ENCODE measurements at regions not wholly inside any gene's neighbourhood (a gene's known extent, or its start where the extent isn't known, plus 50 kb on each side); places are given as distances from the start of the nearest gene placed in this dataset.
"Not testable (repeated sequence)": the region's sequence is repeated elsewhere in the genome, so short reads cannot be mapped to it uniquely, and the experiment has no call there.

DNA sequence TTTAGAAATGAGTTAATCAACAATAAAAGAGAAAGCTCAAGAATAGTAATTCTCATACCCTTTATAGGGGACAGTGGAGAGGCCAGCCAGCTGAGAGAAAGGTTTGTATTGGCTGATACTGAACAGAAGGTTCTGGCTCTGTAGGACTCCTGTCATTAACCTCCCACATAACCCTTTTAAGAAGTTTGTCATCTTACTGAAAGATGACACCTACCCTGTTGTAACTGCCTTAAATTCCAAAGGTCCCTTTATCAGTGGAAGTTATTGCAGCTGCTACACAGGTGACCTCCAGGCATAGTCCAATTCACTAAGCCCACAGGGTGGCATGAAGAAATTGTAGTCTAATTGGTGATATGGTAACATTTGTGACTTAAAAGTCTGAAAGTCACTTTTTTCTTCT, 790.1 kb downstream of the TENT5A start:
- Mint-ChIP-seq H3K27me3 (no peaks in the 10 kb centered on the region), H3K4me3 (no peak overlapping the region), H3K27ac (no peak overlapping the region), H3K9me3 (ENCODE audit: low read depth) (peaks cover 3% of the 10 kb centered on the region), H3K4me1 (no peaks in the 10 kb centered on the region), H3K36me3 (no peaks in the 10 kb centered on the region)
- ATAC-seq (no peak), DNase-seq (no peak)
- CTCF ChIA-PET = interaction anchor here (0.6 kb wide), 1 partner anchor 313 kb away, joined by 3 read pairs; no protein-coding TSS in a partner anchor

DNA sequence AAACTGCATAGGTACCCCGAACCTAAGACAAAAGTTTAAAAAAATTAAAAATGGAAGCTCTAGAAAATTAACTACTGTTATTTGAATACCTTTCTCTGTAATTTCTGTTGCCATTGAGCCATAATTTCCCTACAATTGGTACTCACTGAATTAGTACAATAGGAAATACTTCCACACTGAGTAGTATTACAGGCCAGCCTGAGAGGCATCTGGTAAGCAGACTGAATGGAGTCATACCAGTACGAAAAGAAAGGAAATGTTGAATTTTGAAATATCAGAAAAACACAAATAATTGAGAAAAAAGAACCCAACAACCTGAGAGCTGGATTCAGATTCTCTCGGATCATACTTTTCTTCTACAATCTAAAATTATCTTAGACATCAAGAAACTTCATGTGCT, 791.3 kb downstream of the TENT5A start:
- CTCF ChIA-PET = no interaction called here
- H3K27ac Mint-ChIP-seq = no peak overlapping the region
- DNase-seq (no peak), ATAC-seq (no peak)
- H3K4me3 Mint-ChIP-seq = no peak overlapping the region
- no peaks in the 10 kb centered on the region for H3K4me1 Mint-ChIP-seq
- peaks cover 2% of the 10 kb centered on the region for H3K9me3 Mint-ChIP-seq (ENCODE audit: low read depth)
- no peaks in the 10 kb centered on the region for H3K36me3 Mint-ChIP-seq
- H3K27me3 Mint-ChIP-seq = no peaks in the 10 kb centered on the region

DNA sequence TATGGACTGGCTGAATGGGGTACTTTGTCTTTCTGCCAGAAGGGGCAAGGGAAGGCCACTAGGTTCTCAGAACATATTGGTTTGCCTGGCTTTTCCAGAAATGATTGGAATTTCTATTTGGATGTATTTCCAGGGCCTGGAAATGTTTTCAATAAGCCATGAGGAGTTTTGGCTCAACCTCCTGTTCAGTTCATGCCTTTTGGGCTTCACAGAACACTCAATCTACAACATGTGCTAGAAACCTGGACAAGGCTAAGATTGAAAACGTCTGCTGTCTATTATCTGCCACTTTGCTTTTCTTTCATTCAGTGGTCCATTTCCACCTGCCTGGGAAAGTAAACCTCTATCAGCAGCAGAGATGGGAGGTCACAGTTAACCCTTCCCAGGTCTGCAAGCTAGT, 793.4 kb downstream of the TENT5A start:
- Mint-ChIP-seq H3K4me3 (no peak overlapping the region), H3K4me1 (no peaks in the 10 kb centered on the region), H3K27me3 (no peaks in the 10 kb centered on the region), H3K36me3 (no peaks in the 10 kb centered on the region), H3K27ac (no peak overlapping the region), H3K9me3 (ENCODE audit: low read depth) (peaks cover 4% of the 10 kb centered on the region)
- no peak for DNase-seq
- CTCF ChIA-PET = no interaction called here
- no peak for ATAC-seq

DNA sequence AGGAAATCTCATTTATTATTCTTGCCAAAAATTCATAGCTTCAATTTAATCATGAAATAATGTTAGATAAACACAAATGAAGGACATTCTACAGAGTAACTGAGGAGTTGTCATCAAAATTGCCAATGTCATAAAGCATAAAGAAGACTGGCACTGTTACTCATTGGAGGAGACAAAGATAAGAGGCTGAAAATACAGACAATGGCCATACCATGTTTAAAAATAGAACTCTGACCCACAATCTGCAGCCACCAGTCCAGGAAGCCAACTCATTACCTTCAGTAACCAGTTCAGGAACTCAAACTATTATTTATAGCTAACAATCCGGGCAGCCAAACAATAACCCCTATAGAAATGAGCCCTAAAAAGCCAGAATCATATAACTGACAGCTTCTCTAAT, 795.6 kb downstream of the TENT5A start:
- ATAC-seq = no peak
- no peaks in the 10 kb centered on the region for H3K27me3 Mint-ChIP-seq
- DNase-seq = no peak
- H3K9me3 Mint-ChIP-seq (ENCODE audit: low read depth) = peaks cover 2% of the 10 kb centered on the region
- H3K36me3 Mint-ChIP-seq = no peaks in the 10 kb centered on the region
- H3K4me1 Mint-ChIP-seq = no peaks in the 10 kb centered on the region
- H3K27ac Mint-ChIP-seq = no peak overlapping the region
- CTCF ChIA-PET = no interaction called here
- H3K4me3 Mint-ChIP-seq = no peak overlapping the region

DNA sequence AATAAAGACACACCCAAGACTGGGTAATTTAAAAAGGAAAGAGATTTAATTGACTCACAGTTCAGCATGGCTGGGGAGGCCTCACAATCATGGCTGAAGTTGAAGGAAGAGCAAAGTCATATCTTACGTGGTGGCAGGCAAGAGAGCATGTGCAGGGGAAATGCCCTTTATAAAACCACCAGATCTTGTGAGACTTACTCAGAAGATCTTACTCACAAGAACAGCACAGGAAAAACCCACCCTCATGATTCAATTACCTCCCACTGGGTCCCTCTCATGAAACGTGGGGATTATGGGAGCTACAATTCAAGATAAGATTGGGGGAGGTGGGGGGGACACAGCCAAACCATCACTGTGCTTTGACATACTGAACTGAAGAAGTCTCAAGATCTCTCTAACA, 800.0 kb downstream of the TENT5A start:
- CTCF ChIA-PET; H3K4me3 Mint-ChIP-seq; H3K27me3 Mint-ChIP-seq; DNase-seq; H3K4me1 Mint-ChIP-seq; ATAC-seq; H3K36me3 Mint-ChIP-seq; H3K27ac Mint-ChIP-seq; H3K9me3 Mint-ChIP-seq (ENCODE audit: low read depth): not testable (repeated sequence)

DNA sequence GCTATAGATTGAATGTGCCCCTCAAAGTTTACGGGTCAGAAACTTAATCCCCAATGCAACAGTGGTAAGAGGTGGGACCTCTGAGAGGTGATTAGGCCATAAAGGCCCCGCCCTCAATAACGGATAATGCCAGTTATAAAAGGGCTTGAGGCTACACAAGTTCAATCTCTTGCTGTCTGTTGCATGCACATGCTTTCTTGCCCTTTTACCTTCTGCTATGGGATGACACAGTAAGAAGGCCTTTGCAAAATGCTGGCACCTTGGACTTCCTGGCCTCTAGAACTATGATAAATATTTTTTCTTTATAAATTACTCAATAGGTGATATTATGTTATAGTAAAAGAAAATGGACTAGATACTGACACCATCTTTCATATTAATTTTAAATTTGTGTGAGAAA, 806.1 kb downstream of the TENT5A start:
- no peak for ATAC-seq

DNA sequence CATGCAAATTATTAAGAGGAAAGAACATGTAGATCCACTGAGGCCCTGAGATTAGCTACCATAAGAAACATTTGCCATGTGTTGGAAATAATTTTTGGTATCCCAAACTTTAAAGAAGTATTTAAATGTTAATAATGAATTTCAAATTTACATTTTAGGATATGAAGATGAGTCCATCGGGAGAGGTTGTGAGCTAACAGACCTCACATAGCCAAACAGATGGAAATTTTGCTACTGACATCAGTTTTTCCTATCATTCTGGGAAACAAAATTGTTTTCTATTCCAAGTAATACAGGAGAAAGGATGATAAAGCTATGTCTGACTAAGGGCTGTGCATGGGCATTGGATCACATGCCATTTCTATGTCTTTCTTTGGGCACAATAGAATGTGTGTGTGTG, 809.6 kb downstream of the TENT5A start:
- ATAC-seq (no peak), DNase-seq (no peak)
- peaks cover 4% of the 10 kb centered on the region for H3K9me3 Mint-ChIP-seq (ENCODE audit: low read depth)
- CTCF ChIA-PET = no interaction called here
- no peaks in the 10 kb centered on the region for H3K4me1 Mint-ChIP-seq
- no peaks in the 10 kb centered on the region for H3K27me3 Mint-ChIP-seq
- no peak overlapping the region for H3K4me3 Mint-ChIP-seq
- no peak overlapping the region for H3K27ac Mint-ChIP-seq
- H3K36me3 Mint-ChIP-seq = no peaks in the 10 kb centered on the region

More for the DNA sequence above, 806.1 kb downstream of the TENT5A start:
- no peak for DNase-seq
- H3K27me3 Mint-ChIP-seq = no peaks in the 10 kb centered on the region
- no peaks in the 10 kb centered on the region for H3K36me3 Mint-ChIP-seq
- no peak overlapping the region for H3K27ac Mint-ChIP-seq
- CTCF ChIA-PET = no interaction called here
- H3K4me3 Mint-ChIP-seq = no peak overlapping the region
- no peaks in the 10 kb centered on the region for H3K9me3 Mint-ChIP-seq (ENCODE audit: low read depth)
- no peaks in the 10 kb centered on the region for H3K4me1 Mint-ChIP-seq

DNA sequence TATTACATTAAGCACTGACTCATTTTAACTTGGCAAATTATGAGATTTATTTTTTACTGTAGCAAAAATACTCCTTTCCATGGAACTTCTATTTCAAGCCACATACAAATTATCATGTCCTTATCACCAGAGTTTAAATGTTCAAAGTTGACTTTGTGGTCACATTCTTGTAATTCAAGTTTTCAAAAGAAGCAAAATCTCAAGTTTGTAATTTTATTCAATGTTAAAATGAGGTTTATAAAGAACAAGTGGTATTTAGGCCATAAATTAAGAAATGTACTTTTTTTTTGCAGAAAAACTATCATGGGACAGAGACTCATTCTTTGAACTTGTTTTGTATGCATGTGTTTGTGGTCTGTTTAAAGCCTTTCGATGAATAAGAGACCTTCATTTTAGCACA, 811.5 kb downstream of the TENT5A start:
- Mint-ChIP-seq H3K36me3 (no peaks in the 10 kb centered on the region), H3K27ac (no peak overlapping the region), H3K27me3 (no peaks in the 10 kb centered on the region), H3K9me3 (ENCODE audit: low read depth) (peaks cover 4% of the 10 kb centered on the region), H3K4me3 (no peak overlapping the region), H3K4me1 (no peaks in the 10 kb centered on the region)
- DNase-seq = no peak
- ATAC-seq = no peak
- CTCF ChIA-PET = no interaction called here

DNA sequence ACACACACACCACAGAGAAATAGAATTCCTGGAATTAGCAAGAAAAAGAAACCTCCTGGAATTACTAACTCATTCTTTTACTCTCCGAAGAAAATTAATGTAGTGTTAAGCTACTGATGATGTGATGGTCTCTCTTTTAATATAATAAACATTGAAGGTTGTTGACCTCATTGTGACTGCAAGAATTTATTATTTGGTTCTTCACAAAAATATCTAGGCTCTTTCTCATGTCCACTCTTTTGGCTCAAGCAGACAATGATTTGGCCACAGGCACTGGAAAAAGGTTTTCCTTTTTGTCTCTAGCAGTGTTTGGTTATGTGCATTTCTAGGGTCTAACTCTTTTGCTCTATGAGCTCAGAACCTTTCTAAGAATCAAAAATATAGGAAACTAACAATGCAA, 811.9 kb downstream of the TENT5A start:
- Mint-ChIP-seq H3K4me3 (no peak overlapping the region), H3K36me3 (no peaks in the 10 kb centered on the region), H3K9me3 (ENCODE audit: low read depth) (peaks cover 4% of the 10 kb centered on the region), H3K27me3 (no peaks in the 10 kb centered on the region), H3K27ac (no peak overlapping the region), H3K4me1 (no peaks in the 10 kb centered on the region)
- CTCF ChIA-PET = no interaction called here
- no peak for ATAC-seq
- no peak for DNase-seq

DNA sequence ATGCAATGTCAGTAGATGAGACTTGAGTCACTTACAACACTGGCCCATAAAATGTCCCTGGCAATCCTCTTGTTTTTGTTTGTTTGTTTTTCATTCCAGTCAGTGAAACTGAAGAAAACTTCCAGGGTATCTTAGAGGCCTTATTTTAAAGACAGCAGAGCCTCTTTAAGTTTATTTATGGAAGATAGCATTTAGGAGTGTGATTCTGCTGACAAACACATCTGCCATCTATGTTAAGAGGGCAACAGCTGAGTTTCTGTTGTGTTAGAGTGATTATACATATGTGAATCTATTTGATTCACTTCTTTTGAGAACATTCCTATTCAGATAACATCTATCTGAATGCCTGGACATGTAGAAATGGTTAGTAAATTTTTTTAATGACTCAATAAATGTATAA, 812.6 kb downstream of the TENT5A start:
- no peaks in the 10 kb centered on the region for H3K27me3 Mint-ChIP-seq
- no peaks in the 10 kb centered on the region for H3K36me3 Mint-ChIP-seq
- no peaks in the 10 kb centered on the region for H3K4me1 Mint-ChIP-seq
- CTCF ChIA-PET = no interaction called here
- DNase-seq (no peak), ATAC-seq (no peak)
- peaks cover 6% of the 10 kb centered on the region for H3K9me3 Mint-ChIP-seq (ENCODE audit: low read depth)
- no peak overlapping the region for H3K4me3 Mint-ChIP-seq
- no peak overlapping the region for H3K27ac Mint-ChIP-seq

DNA sequence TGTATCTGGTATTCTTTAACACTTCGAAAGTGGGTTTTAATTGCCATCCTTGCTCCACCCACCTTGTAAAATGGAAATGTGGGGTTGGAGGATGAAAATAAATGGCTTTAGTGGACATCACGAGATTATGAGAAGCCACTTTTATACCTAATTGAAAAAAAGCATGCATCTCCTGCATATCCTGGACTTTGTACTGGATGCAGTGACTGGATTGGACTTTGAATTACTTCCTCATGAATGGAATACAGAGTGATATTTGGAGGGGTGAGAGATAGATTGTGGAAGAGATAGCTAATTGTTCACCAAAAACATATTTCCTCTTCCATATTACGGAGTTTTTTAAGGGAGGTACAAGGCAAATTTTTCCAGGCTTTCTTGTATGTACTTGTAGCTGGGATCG, 813.0 kb downstream of the TENT5A start:
- Mint-ChIP-seq H3K27me3 (no peaks in the 10 kb centered on the region), H3K4me3 (no peak overlapping the region), H3K9me3 (ENCODE audit: low read depth) (peaks cover 6% of the 10 kb centered on the region), H3K27ac (no peak overlapping the region), H3K4me1 (no peaks in the 10 kb centered on the region), H3K36me3 (no peaks in the 10 kb centered on the region)
- no peak for DNase-seq
- CTCF ChIA-PET = interaction anchor here (1.5 kb wide), 1 partner anchor 16 kb away, joined by 3 read pairs; no protein-coding TSS in a partner anchor
- no peak for ATAC-seq

DNA sequence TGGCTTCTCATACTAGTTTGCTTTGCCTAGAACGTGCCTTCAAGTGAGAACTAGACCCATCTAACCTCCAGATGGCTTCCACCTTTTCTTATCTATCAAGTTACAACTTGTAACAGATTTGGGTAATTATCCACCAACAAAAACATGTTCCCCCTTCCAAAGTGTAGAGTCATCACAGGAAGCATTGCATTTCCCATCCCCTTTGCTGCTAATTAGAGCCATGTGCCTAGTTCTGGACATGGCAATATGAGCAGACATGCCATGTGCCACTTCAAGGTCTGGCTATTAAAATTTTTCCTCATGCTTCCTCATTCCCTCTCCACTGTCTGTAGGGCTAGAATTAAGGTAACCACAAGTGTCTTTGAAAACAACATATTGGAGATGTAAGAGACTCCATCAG, 814.4 kb downstream of the TENT5A start:
- no peaks in the 10 kb centered on the region for H3K27me3 Mint-ChIP-seq
- no peaks in the 10 kb centered on the region for H3K36me3 Mint-ChIP-seq
- no peak overlapping the region for H3K27ac Mint-ChIP-seq
- no peak for DNase-seq
- peaks cover 6% of the 10 kb centered on the region for H3K9me3 Mint-ChIP-seq (ENCODE audit: low read depth)
- H3K4me3 Mint-ChIP-seq = no peak overlapping the region
- H3K4me1 Mint-ChIP-seq = no peaks in the 10 kb centered on the region
- CTCF ChIA-PET = interaction anchor here (1.5 kb wide), 1 partner anchor 15 kb away, joined by 3 read pairs; no protein-coding TSS in a partner anchor
- ATAC-seq = no peak

DNA sequence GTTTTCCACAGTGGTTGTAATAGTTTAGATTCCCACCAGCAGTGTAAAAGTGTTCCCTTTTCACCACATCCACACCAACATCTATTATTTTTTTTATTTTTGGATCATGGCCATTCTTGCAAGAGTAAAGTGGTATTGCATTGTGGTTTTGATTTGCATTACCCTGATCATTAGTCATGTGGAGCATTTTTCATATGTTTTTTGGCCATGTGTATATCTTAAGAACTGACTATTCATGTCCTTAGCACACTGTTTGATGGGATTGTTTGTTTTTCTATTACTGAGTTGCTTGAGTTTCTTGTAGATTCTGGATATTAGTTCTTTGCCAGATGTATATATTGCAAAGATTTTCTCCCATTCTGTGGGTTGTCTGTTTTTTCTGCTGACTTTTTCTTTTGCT, 820.1 kb downstream of the TENT5A start:
- DNase-seq = no peak
- H3K36me3 Mint-ChIP-seq = no peaks in the 10 kb centered on the region
- H3K27ac Mint-ChIP-seq = no peak overlapping the region
- CTCF ChIA-PET = no interaction called here
- H3K4me3 Mint-ChIP-seq = no peak overlapping the region
- H3K9me3 Mint-ChIP-seq (ENCODE audit: low read depth) = peaks cover 4% of the 10 kb centered on the region
- H3K4me1 Mint-ChIP-seq = no peaks in the 10 kb centered on the region
- ATAC-seq = no peak
- no peaks in the 10 kb centered on the region for H3K27me3 Mint-ChIP-seq

DNA sequence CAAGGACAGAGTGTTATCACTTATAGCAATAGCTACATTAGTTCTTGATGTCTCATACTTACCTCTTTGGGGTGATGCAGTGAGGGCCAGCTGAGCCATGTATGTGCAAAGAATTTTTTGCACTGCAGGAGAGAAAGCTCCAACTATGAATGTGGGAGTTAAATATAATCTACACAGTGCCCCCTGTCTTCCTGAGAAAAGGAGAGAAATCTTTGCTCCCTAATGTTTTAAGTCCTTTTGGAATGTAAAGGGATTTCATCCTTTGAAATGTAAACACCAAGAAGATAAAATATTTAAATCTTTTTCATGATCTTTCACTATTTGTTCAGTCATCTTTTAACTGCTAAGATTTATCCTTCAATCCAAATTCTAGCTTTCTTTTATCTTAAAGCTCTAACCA, 822.1 kb downstream of the TENT5A start:
- DNase-seq = no peak
- Mint-ChIP-seq H3K4me1 (no peaks in the 10 kb centered on the region), H3K27me3 (no peaks in the 10 kb centered on the region), H3K4me3 (no peak overlapping the region), H3K36me3 (no peaks in the 10 kb centered on the region), H3K27ac (no peak overlapping the region), H3K9me3 (ENCODE audit: low read depth) (peaks cover 3% of the 10 kb centered on the region)
- CTCF ChIA-PET = no interaction called here
- no peak for ATAC-seq

DNA sequence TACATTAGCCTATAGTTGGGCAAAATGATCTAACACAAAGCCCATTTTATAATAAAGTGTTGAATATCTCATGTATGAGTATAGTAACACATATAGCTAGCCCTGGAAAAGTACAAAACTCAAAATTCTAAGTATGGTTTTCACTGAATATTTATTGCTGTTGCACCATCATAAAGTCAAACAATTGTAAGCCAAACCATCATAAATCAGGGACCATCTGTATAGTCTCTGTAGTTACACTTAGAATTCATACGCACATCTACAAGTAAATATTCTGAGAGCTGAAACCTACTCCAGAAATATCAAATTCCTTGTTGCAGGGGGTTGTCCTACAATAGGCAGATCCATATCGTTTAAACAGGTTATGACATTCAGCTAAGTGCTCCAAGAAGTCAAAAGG, 817.3 kb downstream of the BCKDHB start:
- no peaks in the 10 kb centered on the region for H3K4me1 Mint-ChIP-seq
- no peaks in the 10 kb centered on the region for H3K36me3 Mint-ChIP-seq
- peaks cover 3% of the 10 kb centered on the region for H3K9me3 Mint-ChIP-seq (ENCODE audit: low read depth)
- H3K27ac Mint-ChIP-seq = no peak overlapping the region
- no peak overlapping the region for H3K4me3 Mint-ChIP-seq
- CTCF ChIA-PET = interaction anchor here (1.1 kb wide), 1 partner anchor 15 kb away, joined by 3 read pairs; no protein-coding TSS in a partner anchor
- no peak for ATAC-seq
- H3K27me3 Mint-ChIP-seq = no peaks in the 10 kb centered on the region
- no peak for DNase-seq

Measured in activated CD8-positive, alpha-beta memory T cell treated with anti-CD3 and anti-CD28 coated beads, Interleukin-2, amount 10 ng/mL, durations not matched to agents 7 days and 5 days (primary cell).